RWPE1 (cell line): ENCODE measurements at regions not wholly inside any gene's neighbourhood (a gene's known extent, or its start where the extent isn't known, plus 50 kb on each side); places are given as distances from the start of the nearest gene placed in this dataset.

Source experiments
- CTCF ChIA-PET: fragments of 350-600 bp; sonication (Branson Sonifier 250); formaldehyde crosslinking; extraction: SDS; loops from one replicate; lab custom pipeline; 2021; lab: Yijun Ruan, JAX
- POLR2A ChIA-PET: fragments of 400-600 bp; formaldehyde crosslinking; extraction: SDS; loops from one replicate; lab custom pipeline; 2020; ENCODE audit warnings: antibody characterized with exemption; ENCODE audit not compliant: low non-redundant PET; lab: Yijun Ruan, JAX
- DNase-seq: peaks from one replicate; pipeline ENCODE4 v3.0.0; 2012; ENCODE audit warnings: low spot score
- H3K27ac ChIP-seq: fragments of 450-650 bp; 2 replicates; pipeline ENCODE4 v1.5.1; 2017
- TF ChIP-seq, protein P1 (sequence below): fragments of 450-650 bp; conservative IDR thresholded peaks from 2 replicates; pipeline ENCODE4 v1.5.1; 2017; ENCODE audit warnings: low read depth, mild to moderate bottlenecking

DNA sequence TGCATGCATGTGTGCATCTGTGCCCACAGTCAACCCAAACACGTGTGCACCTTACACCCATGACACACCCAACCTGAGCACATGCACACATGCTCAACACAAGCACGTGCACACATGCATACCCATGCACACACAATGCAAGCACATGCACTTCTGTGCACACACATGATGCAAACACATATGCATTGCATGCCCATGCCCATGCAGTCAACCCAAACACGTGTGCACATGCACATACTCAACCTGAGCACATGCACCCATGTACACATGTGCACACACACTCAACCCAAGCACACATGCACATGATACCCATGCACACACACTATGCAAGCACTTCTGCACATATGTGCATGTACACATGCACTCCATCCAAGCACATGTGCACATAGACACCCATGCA is 84.5 kb upstream of the FAM20C start:
- TF ChIP-seq, protein P1, sequence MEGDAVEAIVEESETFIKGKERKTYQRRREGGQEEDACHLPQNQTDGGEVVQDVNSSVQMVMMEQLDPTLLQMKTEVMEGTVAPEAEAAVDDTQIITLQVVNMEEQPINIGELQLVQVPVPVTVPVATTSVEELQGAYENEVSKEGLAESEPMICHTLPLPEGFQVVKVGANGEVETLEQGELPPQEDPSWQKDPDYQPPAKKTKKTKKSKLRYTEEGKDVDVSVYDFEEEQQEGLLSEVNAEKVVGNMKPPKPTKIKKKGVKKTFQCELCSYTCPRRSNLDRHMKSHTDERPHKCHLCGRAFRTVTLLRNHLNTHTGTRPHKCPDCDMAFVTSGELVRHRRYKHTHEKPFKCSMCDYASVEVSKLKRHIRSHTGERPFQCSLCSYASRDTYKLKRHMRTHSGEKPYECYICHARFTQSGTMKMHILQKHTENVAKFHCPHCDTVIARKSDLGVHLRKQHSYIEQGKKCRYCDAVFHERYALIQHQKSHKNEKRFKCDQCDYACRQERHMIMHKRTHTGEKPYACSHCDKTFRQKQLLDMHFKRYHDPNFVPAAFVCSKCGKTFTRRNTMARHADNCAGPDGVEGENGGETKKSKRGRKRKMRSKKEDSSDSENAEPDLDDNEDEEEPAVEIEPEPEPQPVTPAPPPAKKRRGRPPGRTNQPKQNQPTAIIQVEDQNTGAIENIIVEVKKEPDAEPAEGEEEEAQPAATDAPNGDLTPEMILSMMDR: no peak
- ChIA-PET POLR2A (no interaction called here), CTCF (no interaction called here)
- no peak overlapping the region for H3K27ac ChIP-seq
- no peak for DNase-seq

DNA sequence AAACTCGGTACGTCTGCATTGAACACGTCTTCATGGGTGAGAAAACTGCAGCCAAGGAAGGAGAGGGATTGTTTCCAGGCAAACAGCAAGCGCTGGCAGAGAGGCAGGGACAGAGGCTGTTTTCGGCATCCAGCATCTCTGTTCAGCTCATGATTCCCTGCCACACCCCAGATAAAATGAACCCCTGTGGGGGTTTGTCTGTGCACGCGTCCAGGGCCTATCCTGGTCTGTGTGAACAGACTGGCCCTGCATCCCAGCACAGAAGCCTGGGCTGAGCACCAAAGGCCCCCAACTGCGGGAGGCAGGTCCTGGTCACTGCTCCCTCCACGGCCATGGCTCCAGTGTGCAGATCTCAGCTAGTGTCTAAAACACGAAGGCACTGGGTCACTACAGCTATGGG is 83.3 kb upstream of the FAM20C start:
- ChIA-PET POLR2A (no interaction called here), CTCF (no interaction called here)
- TF ChIP-seq, protein P1: no peak
- H3K27ac ChIP-seq: no peak overlapping the region
- DNase-seq: no peak

DNA sequence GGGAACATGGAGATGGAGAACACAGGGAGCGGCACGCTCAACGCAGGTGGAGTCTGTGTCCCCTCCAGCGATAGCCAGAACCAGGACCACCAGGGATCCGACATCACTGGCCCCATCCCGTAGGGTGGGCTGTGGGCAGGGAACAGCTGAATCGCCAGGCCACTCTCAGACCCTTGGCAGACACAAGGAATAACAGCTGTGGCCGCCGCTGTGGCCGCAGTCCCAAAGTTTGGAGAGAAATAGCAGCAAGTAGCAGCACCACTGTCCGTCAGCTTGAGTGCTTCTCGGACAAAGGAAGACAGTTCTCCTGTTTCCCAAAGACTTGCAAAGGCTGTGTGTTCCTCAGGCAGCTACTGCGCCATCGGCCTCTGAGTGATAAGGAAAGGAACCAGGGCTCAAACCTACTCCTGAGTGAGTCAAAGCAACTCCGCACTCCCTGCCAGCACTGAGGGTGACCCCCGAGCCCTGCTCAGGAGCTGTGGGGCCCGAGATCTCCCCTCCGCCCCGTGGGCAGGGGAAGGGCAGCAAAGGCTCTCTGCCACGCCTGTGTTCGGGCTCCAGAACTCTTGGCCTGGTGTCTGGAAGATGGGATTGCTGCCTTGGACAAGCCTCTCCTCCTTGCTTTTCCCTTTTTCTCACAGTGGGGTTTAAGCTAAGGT is 82.3 kb upstream of the FAM20C start:
- no peak for DNase-seq
- TF ChIP-seq, protein P1: no peak
- CTCF ChIA-PET: no interaction called here

DNA sequence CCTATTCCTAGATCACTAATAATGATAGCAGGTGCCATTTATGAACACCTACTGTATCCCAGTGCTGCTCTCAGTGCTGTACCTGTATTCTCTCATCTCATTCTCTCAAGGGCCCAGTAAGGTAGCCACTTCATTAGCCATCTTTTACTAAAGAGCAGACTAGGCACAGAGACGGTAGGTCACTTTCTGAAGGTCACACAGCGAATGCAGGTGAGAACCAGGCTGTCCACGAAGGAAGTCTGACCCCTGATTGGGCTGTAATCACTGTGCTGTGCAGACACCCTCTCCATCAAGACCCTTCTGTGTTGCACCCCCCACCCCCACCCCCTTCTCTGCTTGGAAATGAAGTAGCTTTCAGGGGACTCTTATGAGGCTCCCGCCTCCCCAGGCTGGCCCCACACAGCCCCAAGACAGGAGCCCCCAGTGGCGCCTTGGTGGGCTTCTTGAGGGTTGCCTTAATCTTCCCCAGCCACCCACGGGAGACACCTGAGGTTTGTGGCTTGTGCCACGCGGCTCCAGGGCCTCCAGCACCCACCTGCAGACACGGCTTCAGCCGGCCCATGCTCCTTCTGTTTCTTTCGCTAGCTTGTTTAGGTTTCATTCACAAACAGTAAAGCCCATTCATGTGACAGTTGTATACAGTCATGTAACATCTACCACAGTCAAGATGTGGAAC is 81.7 kb upstream of the FAM20C start:
- TF ChIP-seq, protein P1: no peak
- POLR2A ChIA-PET: no interaction called here
- no peak for DNase-seq
- no peak overlapping the region for H3K27ac ChIP-seq
- CTCF ChIA-PET: interaction anchor here (0.6 kb wide), 1 partner anchor 43 kb away, joined by 3 read pairs; no protein-coding TSS in a partner anchor

More for the DNA sequence above, 82.3 kb upstream of the FAM20C start:
- no peak overlapping the region for H3K27ac ChIP-seq
- POLR2A ChIA-PET: no interaction called here

DNA sequence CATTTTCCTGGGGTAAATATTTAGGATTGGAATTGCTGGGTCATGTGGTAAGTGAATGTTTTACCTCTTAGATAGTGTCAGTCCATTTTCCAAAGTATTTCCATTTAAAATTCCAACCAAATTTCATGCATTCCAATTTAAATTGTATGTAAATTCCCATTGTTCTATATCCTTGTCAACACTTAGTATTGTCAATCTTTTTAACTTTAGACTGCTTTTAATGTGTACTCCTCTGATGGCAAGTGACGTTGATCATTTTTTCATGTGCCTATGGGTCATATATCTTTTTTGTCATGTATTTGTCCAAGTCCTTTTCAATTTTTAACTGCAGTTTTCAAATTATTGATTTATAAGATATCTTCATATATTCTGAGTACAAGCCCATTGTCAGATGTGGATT is 80.8 kb upstream of the FAM20C start:
- H3K27ac ChIP-seq: no peak overlapping the region
- ChIA-PET CTCF (no interaction called here), POLR2A (no interaction called here)
- TF ChIP-seq, protein P1: no peak
- DNase-seq: no peak

DNA sequence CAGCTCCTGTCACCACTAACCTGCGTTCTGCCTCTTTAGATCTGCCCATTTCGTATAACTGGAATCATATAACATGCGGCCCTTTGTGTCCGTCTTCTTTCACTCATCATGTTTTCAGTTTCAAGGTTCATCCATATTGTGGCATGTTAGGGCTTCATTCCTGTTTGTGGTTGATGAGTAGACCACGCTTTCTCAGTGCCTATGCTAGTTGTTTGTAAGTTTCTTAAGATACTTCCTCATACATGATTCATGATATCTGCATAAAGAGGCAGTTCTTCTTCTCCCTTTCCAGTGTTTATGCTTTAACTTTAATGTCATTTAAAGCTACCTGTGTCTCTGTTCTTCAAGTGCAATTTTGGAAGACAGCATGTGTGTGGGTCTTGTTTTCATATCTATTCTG is 79.5 kb upstream of the FAM20C start:
- H3K27ac ChIP-seq: no peak overlapping the region
- ChIA-PET CTCF (no interaction called here), POLR2A (no interaction called here)
- DNase-seq: no peak
- TF ChIP-seq, protein P1: no peak
